Jurkat, Clone E6-1 (cell line): ENCODE measurements at regions not wholly inside any gene's neighbourhood (a gene's known extent, or its start where the extent isn't known, plus 50 kb on each side); places are given as distances from the start of the nearest gene placed in this dataset.
"Not testable (repeated sequence)": the region's sequence is repeated elsewhere in the genome, so short reads cannot be mapped to it uniquely, and the experiment has no call there.

Experiments
- DNase-seq: peaks from one replicate; pipeline ENCODE4 v3.0.0-alpha.2; 2011; ENCODE audit warnings: low read depth, low spot score
- H3K4me3 ChIP-seq: 2 replicates; pipeline ENCODE4 v1.5.1; 2011; ENCODE audit warnings: mild to moderate bottlenecking, low read length, control low read depth, moderate library complexity

DNA sequence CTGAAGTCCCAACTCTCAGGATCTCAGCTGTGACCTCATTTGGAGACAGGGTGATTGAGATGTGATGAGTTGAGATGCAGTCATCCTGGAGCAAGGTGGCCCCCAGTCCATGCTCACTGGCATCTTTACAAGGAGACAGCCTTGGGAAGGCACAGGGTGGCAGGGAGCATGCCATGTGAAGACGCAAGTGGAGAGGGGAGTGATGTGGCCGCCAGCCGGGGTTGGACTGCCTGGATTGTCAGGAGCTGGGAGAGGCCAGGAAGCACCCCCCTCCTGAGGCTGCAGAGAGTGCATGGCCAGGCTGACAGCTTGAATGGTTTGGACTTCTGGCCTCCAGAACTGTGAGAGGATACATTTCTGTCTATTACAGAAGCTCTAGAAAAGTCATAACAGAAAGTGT is 194.4 kb downstream of the UQCRFS1 start:
- no peak for DNase-seq
- H3K4me3 ChIP-seq = no peak overlapping the region

DNA sequence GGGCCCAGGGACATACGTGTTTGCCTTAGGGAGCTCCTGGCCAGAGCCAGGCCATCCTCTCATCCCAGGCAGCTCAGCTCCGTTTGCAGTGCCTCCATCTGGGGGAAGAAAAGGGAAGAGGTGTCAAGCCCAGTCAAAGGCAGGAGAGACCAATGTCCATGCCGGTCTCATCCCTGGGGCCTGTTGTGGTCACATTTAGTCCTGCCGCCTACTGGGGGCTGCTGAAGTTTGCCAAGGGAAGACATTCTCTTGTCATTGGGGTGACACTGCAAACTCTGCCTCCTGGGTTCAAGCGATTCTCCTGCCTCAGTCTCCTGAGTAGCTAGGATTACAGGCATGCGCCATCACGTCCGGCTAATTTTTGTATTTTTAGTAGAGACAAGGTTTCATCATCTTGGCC is 195.2 kb downstream of the UQCRFS1 start:
- DNase-seq = no peak

DNA sequence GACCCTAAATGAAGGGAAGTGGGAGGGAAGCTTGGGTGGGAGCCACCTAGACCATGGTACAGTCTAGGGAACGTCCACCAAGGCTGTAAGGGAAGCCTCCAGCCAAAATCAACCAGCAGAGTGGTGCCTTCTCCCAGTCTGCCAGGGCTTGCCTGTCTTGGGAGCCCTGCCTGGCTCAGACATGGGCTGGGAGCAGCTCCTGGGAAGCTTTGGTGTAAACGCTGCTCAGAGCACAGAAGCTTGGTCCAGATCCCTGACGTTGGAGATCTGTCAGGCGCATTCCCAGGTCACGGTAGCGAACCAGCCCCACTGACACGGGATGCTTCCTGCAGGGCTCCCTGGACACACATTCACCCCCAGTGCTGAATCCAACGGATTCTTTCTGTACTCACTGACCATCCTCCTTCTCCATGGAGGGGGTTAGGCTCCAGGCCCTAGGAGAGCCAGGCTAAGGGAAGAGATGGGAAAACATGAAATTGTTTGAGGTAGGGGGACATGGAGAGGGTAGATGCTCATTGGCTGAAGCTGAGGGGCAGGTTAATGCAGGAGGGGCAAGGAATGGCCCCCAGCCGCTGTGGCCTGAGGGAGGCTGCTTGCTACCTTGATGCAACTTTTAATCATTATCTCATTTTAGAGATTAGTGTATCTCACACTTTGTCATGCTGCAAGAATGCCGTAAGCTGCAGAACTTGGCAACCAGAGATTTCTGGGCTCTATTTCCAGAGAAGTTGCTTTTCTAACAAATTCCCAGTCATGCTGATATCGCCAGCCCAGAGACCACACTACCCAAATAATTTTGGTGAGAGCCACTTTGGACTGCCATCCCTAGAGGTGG is 195.8 kb downstream of the UQCRFS1 start:
- no peak overlapping the region for H3K4me3 ChIP-seq
- no peak for DNase-seq

More for the DNA sequence above, 195.2 kb downstream of the UQCRFS1 start:
- H3K4me3 ChIP-seq = no peak overlapping the region

DNA sequence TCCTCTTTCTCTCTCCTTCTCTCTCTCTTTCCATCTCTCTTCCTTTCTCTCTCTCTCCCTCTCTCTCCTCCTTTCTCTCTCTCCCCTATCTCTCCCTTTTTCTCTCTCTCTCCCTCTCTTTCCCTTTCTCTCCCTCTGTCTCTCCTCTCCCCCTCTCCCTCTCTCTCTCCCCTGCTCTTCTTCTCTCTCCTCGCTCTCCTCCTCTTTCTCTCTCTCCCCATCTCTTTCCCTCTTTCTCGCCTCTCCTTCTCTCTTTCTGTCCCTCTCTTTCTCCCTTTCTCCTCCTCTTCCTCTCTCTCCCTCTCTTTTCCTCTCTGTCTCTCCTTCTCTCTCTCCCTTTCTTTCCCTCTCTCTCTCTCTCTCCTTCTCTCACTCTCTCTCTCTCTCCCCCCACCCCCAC is 196.6 kb downstream of the UQCRFS1 start:
- DNase-seq = no peak
- H3K4me3 ChIP-seq = no peak overlapping the region

DNA sequence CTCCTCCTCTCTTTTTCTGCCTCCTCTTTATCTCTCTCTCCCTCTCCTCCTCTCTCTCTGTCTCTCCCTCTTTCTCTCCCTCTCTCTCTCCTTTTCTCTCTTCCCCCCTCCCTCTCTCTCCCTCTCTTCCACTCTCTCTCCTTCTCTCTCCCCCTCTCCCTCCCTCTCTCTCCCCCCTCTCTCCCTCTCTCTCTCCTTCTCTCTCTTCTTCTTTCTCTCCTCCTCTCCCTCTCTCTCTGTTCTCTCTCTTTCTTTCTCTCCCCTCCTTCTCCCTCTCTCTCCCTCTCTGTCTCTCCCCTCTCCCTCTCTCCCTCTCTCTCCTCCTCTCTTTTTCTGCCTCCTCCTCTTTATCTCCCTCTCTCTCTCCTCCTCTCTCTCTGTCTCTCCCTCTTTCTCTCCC is 197.4 kb downstream of the UQCRFS1 start:
- no peak for DNase-seq
- H3K4me3 ChIP-seq = no peak overlapping the region

DNA sequence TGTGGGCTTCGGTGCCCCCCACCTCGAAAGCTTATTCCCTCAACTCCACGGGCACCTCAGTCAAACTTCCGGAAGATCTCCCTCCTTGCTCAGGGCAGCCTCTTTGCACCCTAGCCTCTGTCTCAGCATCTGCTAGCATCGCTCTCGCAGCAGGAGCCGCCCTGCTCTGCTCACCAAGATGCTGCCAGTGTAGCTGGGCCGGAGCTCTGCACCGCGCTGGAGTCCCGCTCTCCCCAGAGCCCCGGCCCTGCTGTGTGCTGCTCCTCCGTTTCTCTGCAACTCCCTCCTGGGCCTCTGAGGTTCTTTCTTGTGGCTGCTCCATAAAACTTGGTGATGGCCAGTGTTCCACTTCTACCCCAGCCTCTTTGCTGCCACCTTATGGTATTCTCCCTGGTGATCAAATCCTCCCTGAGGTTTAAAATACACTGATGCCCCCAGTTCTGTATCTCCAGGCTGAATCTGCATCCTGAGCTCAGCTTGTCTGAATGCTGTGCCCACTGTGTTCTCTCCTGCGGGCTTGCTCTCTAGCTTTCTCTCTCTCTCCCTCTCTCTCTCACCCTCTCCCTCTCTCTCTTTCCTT is 198.0 kb downstream of the UQCRFS1 start:
- no peak for DNase-seq
- no peak overlapping the region for H3K4me3 ChIP-seq

DNA sequence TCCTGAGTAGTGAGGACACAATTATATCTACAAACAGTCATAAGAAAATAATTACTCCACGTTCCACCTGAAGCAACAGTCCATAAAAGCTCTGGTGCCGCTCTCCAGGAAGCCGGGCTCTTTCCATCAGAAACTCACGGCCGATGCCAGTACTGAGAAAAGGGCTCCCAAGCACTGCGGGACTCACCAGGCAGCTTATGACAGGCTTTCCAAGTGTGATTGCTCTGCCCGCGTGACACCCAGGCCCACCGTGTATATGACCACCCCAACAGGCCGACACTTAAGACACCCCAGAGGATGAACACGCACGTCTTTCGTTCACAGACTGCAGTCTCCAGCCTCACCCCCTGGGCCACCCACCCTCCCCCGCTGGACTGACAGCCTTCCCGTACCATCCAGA is 199.0 kb downstream of the UQCRFS1 start:
- H3K4me3 ChIP-seq = no peak overlapping the region
- DNase-seq = no peak

DNA sequence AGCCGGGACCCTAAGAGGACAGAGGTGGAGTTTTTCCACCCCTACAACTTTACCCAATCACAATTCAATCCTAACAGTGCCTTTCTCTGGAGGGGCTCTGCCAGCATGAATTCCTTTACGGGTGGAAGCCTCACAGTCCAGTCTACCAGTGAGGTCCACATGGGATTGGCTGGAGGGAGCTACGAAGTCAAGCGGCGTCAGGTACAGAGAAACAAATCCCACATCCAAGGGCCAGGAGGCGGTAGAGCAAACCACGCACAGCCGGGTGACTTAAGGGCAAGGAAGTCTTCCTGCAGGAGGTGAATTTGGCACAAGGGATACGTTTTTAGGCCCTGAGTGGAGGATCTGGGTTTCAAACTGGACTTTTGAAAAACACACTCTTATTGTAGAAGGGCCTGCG is 199.6 kb downstream of the UQCRFS1 start:
- H3K4me3 ChIP-seq = no peak overlapping the region
- DNase-seq = no peak

DNA sequence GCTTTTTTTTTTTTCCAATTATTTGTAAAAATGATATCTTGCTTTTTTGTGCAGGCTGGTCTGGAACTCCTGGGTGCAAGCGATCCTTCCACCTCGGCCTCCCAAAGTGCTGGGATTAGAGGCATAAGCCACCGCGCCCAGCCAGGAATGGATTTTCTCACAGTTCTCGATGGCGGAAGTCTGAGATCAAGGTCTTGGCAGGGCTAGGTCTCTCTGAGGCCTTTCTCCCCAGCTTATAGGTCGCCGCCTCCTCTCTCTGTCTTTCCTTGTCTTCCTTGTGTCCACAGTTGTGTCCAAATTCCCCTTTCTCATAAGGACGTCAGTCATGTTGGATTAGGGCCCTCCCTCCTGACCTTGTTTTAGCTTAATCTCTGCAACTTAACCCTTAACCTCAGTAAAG is 200.5 kb downstream of the UQCRFS1 start:
- H3K4me3 ChIP-seq = no peak overlapping the region
- DNase-seq = no peak

DNA sequence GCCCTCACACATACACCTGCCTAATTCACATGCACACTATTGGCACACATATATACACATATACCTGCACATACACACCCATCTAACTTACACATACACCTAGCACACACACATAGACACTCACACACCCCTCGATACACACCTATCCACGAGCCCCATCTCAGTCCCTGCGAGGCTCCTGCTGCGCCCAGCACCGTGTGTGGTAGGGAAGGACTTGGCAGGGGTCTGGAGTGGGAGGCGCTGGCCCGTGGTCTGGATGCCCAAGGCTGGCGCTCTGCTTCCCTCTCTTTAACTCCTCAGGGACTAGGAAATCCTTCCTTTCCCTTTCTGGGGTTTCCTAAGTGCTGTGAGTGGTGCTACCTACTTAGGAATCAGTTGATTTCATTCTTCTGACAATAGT is 202.7 kb downstream of the UQCRFS1 start:
- no peak overlapping the region for H3K4me3 ChIP-seq
- no peak for DNase-seq

DNA sequence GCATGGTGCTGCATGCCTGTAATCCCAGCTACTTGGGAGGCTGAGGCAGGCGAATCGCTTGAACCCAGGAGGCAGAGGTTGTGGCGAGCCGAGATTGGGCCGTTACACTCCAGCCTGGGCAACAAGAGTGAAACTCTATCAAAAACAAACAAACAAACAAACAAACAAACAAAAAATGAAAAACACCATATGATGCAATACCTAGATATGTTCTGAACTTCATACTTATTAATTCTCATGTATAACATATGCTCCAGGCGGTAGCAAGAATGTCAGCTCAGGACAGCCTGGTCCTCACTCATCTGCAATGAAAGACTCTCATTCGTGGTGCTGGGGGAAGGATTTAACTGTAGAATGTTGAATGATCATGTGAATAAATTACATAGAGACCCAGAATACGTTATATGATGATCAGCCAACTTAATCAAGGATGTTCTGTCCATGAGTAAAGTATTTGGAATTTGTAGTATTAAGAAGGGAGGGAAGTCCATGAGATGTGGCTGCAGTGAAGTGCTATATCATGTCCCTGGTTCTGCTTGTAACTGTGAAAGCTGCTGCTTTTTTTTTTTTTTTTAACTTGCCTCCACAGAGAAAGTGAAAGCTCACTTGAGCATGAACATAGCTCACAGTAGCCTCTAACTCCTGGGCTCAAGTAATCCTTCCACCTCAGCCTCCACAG is 206.8 kb downstream of the UQCRFS1 start:
- no peak for DNase-seq
- no peak overlapping the region for H3K4me3 ChIP-seq

DNA sequence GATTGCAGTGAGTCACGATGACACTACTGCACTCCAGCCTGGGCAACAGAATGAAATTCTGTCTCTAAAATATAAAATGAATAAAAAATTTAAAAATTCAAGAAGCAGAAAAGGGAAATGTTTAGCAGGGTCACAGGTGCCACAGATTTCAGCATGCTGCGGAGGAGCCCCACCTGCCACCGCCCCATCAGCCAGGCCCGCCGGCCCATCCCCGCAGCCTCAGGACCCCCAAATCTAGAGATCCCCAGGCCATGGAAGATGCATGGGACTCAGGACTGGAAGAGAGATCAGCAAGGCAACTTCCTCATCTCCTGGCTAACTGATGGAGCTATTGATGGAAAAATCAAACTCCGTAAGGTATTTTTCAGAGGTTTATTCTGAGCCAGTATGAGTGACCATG is 208.2 kb downstream of the UQCRFS1 start:
- no peak overlapping the region for H3K4me3 ChIP-seq
- no peak for DNase-seq

DNA sequence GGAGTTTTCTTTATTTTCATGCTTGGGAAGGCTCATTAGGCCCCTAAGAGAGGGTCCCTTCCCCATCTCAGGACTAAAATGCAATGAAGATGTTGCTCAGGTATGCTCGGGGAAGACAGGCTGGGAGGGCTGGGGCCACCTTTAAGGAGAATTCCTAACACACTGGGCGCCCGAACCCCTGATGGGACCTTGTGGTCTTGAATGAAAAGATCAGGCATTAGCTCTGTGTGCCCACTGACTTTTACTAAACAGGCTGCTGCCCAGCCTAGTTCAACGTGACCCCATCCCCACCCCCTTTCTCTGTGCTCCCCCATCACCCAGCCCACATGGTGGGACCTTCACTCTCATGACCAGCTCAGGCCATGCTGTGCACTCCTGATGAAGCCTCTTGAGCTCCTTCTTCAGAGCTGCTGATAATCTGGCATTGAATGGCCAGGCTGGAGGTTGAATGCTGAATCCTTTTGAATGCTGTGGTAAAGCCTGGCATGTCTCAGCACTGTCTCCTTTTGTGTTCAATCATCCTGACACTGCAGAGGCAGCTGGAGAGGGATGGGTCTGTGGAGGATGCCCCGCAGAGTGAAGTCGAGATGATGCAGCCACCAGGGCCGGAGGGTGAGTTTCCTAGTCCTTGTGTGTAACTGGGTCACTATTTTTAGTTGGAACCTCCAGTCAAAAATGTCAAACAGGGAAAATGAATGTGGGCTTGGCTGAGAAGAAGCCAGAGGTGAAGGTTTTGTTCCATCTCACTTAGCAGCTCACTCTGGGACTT is 209.1 kb downstream of the UQCRFS1 start:
- H3K4me3 ChIP-seq = no peak overlapping the region
- DNase-seq = no peak

DNA sequence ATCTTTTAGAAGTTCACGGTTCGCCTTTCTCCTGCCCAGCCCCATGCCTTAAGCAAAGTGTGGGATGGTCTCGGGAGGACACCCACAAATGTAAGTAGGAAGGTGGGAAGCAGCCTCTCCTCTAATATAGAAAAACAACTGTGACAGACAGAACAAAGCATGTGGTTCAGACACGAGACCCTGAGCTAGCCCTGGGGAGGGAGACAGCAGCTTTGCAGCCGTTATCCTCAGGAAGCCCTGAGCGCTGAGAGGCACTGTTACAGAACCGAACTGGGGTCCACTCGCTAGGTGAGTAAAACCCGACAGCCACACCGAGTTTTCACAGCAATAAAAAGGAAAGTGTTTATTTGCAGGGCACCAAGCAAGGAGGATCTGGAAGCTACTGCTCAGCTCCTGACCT is 210.6 kb downstream of the UQCRFS1 start:
- H3K4me3 ChIP-seq = no peak overlapping the region
- no peak for DNase-seq

DNA sequence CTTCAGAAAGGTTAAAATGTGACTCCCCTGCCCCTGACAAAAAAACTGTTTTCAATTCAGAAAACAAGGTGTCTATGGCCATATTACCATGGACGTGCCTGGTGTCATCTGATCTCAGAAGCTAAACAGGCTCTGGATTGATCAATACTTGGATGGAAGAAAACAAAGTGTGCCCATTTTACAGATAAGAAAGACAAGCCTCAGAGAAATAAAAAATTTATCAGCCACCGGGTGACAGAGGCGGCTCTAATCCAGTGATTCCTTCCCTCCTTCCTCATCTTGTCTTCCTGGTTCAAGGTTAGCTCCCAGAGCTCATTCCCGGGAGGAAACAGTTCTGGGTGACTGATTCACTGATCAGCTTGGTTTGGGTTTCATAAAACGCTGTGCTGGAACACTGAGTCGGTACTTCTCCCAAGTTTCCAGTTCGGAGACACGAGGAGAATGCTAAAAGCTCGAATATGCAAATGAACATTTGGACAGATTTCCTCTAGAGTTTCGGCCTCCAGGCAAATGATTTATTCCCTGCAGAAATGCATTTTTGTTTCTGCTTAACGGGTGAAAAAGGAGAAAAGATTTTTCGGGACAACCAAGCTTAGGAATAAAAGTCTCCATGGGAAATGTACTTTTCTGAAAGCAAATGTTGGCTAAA is 211.2 kb downstream of the UQCRFS1 start:
- no peak for DNase-seq
- no peak overlapping the region for H3K4me3 ChIP-seq

DNA sequence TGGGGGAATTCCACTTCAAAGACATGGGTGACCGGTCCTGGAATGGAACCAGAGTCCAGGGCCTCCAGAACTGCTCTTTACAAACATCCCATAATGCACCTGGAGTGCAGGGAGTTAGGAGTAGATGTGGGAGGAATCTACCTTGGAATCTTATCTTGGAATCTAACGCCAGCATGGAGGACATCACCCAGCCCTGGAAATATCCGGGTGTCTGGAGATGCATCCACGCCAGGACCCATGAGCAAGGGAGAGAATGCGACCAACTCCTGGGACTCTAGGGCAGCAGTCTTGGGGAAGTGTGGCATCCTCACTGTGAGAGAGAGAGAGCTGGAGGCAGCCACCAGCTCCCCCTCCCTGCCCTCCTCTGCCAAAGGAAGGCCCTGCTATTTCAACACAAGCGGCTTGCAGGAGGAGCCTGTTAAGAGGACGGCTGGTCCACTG is 211.8 kb downstream of the UQCRFS1 start:
- H3K4me3 ChIP-seq = no peak overlapping the region
- no peak for DNase-seq

DNA sequence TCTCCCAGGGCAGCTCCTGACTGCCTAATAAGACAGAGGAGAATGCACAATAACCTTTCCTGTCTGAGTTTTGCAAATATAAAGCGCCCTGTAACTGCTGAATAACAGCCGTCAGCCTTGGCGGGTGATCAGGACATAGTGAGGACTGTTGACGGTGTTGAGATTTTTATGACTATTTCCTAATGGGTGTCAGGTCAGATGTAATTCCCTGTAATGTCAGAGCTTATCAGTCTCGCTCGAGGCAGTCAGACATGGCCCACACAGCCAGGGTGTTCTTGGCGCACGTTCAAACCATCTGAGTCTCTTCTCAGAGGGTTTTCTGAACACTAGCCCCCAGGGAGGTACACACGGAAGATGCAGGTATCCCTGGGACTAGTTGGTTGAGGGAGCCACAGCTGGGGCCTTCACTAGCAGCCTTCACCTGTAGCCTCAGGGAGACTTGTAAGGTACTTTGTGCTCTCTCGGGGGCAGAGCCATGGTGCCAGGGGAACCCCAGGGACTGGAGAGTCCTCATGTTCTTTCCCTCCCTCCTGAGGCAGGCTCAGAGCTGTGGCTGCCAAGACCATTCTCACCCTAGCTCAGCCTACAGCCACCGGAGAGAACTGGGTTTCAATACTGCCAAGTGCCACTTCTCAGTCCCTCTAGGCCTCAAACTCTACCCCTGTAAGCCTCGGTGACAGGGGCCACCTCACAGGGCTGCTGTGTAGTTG is 213.1 kb downstream of the UQCRFS1 start:
- DNase-seq = no peak
- H3K4me3 ChIP-seq = no peak overlapping the region

DNA sequence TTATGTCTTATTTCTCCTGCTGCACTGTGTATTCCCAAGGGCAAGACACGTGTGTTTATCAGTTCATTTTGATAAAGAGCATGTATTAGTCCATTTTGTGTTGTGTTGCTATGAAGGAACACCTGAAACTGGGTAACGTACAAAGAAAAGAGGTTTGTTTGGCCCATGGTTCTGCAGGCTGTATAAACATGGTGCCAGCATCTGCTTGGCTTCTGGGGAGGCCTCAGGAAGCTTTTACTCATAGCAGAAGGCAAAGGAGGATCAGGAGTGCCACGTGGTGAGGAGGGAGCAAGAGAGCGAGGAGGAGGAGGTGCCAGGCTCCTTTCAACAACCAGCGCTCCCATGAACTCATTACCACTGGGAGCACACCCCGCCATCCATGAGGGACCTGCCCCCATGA is 214.0 kb downstream of the UQCRFS1 start:
- no peak overlapping the region for H3K4me3 ChIP-seq
- no peak for DNase-seq

DNA sequence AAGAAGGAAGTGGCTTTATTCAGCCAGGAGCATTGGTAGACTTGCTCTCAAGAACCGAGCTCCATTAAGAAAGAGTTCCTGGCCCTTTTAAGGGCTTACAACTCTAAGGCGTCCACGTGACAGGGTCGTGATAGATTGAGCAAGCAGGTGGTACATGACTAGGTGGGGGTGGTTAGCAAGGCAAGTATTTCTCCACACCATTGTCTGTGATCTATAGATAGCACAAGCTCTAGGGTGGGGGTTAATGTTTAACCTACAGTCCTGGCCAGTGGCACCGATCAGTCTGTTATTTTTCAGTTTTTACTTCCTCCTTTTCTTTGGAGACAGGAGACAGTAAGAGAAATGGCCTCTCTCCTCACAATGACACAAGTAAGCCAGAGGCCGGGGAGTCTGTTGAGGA is 215.1 kb downstream of the UQCRFS1 start:
- DNase-seq, H3K4me3 ChIP-seq: not testable (repeated sequence)
